ENCODE measurements at regions not wholly inside any gene's neighbourhood (a gene's known extent, or its start where the extent isn't known, plus 50 kb on each side); places are given as distances from the start of the nearest gene placed in this dataset.

- H3K4me3 ChIP-seq (ENCODE audit: low read depth, low read length), result no peak overlapping the region
- TF ChIP-seq, protein P1, sequence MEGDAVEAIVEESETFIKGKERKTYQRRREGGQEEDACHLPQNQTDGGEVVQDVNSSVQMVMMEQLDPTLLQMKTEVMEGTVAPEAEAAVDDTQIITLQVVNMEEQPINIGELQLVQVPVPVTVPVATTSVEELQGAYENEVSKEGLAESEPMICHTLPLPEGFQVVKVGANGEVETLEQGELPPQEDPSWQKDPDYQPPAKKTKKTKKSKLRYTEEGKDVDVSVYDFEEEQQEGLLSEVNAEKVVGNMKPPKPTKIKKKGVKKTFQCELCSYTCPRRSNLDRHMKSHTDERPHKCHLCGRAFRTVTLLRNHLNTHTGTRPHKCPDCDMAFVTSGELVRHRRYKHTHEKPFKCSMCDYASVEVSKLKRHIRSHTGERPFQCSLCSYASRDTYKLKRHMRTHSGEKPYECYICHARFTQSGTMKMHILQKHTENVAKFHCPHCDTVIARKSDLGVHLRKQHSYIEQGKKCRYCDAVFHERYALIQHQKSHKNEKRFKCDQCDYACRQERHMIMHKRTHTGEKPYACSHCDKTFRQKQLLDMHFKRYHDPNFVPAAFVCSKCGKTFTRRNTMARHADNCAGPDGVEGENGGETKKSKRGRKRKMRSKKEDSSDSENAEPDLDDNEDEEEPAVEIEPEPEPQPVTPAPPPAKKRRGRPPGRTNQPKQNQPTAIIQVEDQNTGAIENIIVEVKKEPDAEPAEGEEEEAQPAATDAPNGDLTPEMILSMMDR (IDR thresholded peaks at IDR 0.05; ENCODE audit: control insufficient read depth, extremely low read depth, insufficient read depth), result no peak
- no peak for DNase-seq (ENCODE audit: low read depth)
Observed at GRCh38 chr11:15557457-15558230, 442.9 kb downstream of the INSC start.

DNA sequence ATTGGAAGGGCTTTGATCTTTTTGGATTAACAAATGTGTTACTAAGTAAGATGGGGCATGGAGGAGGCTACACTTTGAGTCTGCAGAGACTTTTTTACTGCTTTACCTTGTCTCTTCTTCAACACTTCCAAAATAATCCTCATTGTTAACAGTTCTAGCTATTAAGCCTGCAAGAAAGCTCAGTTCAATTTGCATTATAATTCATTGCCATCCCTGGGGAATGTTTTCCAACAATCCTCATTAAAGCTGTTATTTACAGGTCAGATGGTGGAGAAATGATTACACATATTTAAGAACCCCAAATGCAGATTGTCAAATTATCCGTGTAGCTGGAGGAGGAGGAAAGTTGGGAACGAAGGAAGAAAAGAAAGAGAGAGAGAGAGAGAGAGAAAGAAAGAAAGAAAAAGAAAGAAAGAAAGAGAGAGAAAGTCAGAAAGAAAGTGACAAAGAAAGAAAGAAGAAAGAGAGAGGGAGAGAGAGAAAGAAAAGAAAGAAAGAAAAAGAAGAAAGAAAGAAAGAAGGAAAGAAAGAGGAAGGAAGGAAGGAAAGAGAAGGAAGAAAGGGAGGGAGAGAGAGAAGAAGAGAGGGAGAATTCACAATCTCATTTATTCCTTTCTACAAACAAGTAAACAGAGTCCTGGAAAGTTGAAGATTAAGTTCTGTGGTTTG lies 443.9 kb downstream of the INSC start:
- no peak for DNase-seq (ENCODE audit: low read depth)
- TF ChIP-seq, protein P1 (IDR thresholded peaks at IDR 0.05; ENCODE audit: control insufficient read depth, extremely low read depth, insufficient read depth), result no peak
- H3K4me3 ChIP-seq (ENCODE audit: low read depth, low read length), result no peak overlapping the region

DNA sequence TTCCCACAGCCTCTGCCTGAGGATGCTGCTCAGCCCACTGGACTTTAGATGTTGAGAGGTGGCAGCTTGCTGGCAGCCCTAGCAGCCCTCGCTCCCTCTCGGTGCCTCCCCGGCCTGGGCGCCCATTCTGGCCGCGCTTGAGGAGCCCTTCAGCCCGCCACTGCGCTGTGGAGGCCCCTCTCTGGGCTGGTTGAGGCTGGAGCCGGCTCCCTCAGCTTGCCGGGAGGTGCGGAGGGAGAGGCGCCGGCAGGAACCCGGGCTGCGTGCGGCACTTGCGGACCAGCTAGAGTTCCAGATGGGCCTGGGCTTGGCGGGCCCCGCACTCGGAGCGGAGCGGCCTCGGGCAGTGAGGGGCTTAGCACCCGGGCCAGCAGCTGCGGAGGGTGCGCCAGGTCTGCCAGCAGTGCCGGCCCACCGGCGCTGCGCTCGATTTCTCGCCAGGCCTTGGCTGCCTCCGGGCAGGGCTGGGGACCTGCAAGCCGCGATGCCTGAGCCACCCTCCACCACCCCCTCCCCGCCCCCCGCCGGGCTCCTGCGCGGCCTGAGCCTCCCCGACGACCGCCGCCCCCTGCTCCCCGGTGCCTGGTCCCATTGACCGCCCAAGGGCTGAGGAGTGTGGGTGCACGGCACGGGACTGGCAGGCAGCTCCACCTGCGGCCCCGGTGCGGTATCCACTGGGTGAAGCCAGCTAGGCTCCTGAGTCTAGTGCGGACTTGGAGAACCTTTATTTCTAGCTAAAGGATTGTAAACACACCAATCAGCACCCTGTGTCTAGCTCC lies 446.2 kb downstream of the INSC start:
- H3K4me3 ChIP-seq (ENCODE audit: low read depth, low read length), result no peak overlapping the region
- no peak for DNase-seq (ENCODE audit: low read depth)
- TF ChIP-seq, protein P1 (IDR thresholded peaks at IDR 0.05; ENCODE audit: control insufficient read depth, extremely low read depth, insufficient read depth), result no peak

DNA sequence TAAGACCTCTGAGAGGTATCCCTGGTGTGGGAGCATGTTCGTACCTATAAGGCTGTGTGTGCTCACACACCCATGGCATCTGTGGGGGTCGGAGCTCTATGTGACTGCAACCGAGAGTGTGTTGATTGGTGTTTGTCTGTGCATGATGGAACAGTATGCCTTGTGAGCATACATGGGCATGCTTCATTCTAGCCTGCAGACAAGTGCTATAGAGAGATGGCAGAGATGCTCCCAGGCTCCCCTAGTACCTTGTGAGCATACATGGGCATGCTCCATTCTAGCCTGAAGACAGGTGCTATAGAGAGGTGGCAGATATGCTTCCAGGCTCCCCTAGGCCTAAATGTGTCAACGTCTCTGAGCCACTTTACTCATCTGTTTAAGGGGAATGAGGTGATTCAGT lies 447.5 kb downstream of the INSC start:
- TF ChIP-seq, protein P1 (IDR thresholded peaks at IDR 0.05; ENCODE audit: control insufficient read depth, extremely low read depth, insufficient read depth), result no peak
- no peak overlapping the region for H3K4me3 ChIP-seq (ENCODE audit: low read depth, low read length)
- DNase-seq (ENCODE audit: low read depth), result no peak

DNA sequence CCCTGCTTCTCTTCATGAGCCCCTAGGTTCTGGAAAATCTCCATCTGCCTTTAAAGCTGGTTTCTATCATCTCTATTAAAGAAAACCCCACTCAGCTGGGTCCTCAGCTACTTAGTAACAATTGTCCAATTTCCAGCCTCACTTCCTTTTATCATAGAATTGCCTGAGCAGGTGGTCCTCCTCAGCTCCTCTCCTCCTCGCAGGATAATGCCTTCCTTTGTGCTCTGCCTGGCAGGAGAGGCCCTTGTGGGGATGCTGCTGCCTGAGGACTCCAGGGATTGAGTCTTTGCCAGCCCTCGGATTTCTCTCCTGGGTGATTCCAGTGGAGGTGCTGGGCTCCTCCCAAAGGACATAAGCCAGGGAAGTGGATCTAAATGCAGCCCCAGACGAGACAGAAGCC lies 448.3 kb downstream of the INSC start:
- no peak overlapping the region for H3K4me3 ChIP-seq (ENCODE audit: low read depth, low read length)
- DNase-seq (ENCODE audit: low read depth), result no peak
- TF ChIP-seq, protein P1 (IDR thresholded peaks at IDR 0.05; ENCODE audit: control insufficient read depth, extremely low read depth, insufficient read depth), result no peak

DNA sequence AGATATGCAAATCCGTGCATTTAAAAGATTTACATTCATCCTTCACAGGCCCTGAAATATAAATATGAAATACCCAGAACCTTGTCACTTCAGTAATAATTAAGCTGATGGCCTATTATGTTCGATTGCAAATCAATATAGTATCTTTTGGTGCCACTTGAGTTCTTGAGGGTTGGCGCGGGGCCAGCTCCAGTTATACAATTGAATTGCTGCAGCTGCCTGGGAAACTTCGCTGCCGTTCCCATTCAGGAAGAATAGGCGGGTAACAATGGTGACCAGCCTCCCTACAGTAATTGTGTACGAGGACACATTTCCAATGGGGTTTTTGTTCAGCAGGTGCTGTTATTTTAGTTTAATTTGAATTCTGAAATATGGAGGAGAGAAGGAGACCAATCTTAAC lies 451.2 kb downstream of the INSC start:
- TF ChIP-seq, protein P1 (IDR thresholded peaks at IDR 0.05; ENCODE audit: control insufficient read depth, extremely low read depth, insufficient read depth), result no peak
- no peak overlapping the region for H3K4me3 ChIP-seq (ENCODE audit: low read depth, low read length)
- no peak for DNase-seq (ENCODE audit: low read depth)
